Panc1 (cell line): ENCODE measurements at regions not wholly inside any gene's neighbourhood (a gene's known extent, or its start where the extent isn't known, plus 50 kb on each side); places are given as distances from the start of the nearest gene placed in this dataset.

Experiments used
- ATAC-seq: fragments of 200-7000 bp; cut with Tn5 transposase; 2 replicates; pipeline ENCODE4 v1.9.1; 2020; ENCODE audit warnings: mild to moderate bottlenecking, moderate library complexity
- BruUV-seq: library from RNA; stranded (reverse); fragments of 400-500 nt; replicated peaks from 2 replicates; lab custom pipeline; 2021; lab: Mats Ljungman, UMichigan
- CTCF ChIA-PET: fragments of 300-600 bp; sonication (Branson Sonifier 250); formaldehyde crosslinking; loops from one replicate; lab custom pipeline; 2022; ENCODE audit warnings: antibody characterized with exemption; lab: Charles Lee
- POLR2A ChIA-PET: fragments of 300-600 bp; sonication (Branson Sonifier 250); formaldehyde crosslinking; loops from one replicate; lab custom pipeline; 2022; ENCODE audit warnings: antibody characterized with exemption; lab: Charles Lee
- DNase-seq: peaks from one replicate; pipeline ENCODE4 v3.0.0-alpha.2; 2010; ENCODE audit warnings: low read depth, low spot score
- H3K27ac ChIP-seq: 2 replicates; pipeline ENCODE4 v1.5.1; 2011; ENCODE audit warnings: mild to moderate bottlenecking, low read length, inconsistent platforms
- H3K27me3 ChIP-seq: fragments of 200-500 bp; sonication (Bioruptor generic); 2 replicates; pipeline ENCODE4 v1.6.0; 2014; ENCODE audit warnings: low read length, inconsistent platforms; ENCODE audit not compliant: control insufficient read depth, insufficient read depth
- H3K36me3 ChIP-seq: fragments of 200-500 bp; sonication (Bioruptor generic); 2 replicates; pipeline ENCODE4 v1.5.1; 2014; ENCODE audit warnings: inconsistent platforms, mild to moderate bottlenecking, low read length, moderate library complexity; ENCODE audit not compliant: control insufficient read depth, insufficient read depth
- H3K4me1 ChIP-seq: 2 replicates; pipeline ENCODE4 v1.5.1; 2011; ENCODE audit warnings: inconsistent platforms, mild to moderate bottlenecking, low read length, moderate library complexity; ENCODE audit not compliant: control insufficient read depth, insufficient read depth
- H3K4me3 ChIP-seq, 2 experiments: 2 replicates each; pipeline ENCODE4 v1.5.1; 2011 to 2012; ENCODE audit warnings: low read depth in 2 of 2, low read length in 2 of 2, mild to moderate bottlenecking in 2 of 2, inconsistent platforms in 1 of 2, moderate library complexity in 1 of 2
- H3K9me3 ChIP-seq: fragments of 200-500 bp; sonication (Bioruptor generic); 2 replicates; pipeline ENCODE4 v1.5.1; 2014; ENCODE audit warnings: low read depth, mild to moderate bottlenecking, inconsistent platforms, low read length, moderate library complexity; ENCODE audit not compliant: control insufficient read depth, insufficient read depth
- POLR2AphosphoS5 ChIP-seq: IDR thresholded peaks from 2 replicates; pipeline ENCODE4 v1.6.1; 2012; ENCODE audit warnings: mild to moderate bottlenecking, low read depth, low read length, moderate library complexity
- SIN3A ChIP-seq: IDR thresholded peaks from 2 replicates; pipeline ENCODE4 v1.6.1; 2012; ENCODE audit warnings: low read depth, mild to moderate bottlenecking, low read length, moderate library complexity, borderline replicate concordance; ENCODE audit not compliant: insufficient read depth
- TCF7L2 ChIP-seq: IDR thresholded peaks from 2 replicates; pipeline ENCODE4 v1.6.1; 2011; ENCODE audit warnings: mild to moderate bottlenecking, low read depth, low read length, inconsistent platforms
- in situ Hi-C: cut with HindIII; loops from 2 replicates; pipeline ENCODE4 v1.10.0; 2016; ENCODE audit warnings: low sequenced_read_pairs, low pct_unique_long_range_greater_than_20kb
- intact Hi-C: fragments of 100-400 bp; cut with micrococcal nuclease; formaldehyde crosslinking; loops from one replicate; pipeline ENCODE4 v1.10.0; 2022; ENCODE audit not compliant: unreplicated experiment
- TF ChIP-seq, protein P1 (sequence below), 2 experiments: IDR thresholded peaks; 2 replicates each; pipeline ENCODE4 v1.6.1; 2011 to 2012; ENCODE audit warnings: low read depth in 2 of 2, control low read depth in 1 of 2, low read length in 1 of 2, mild to moderate bottlenecking in 1 of 2, moderate library complexity in 1 of 2; ENCODE audit not compliant: insufficient read depth in 1 of 2
- TF ChIP-seq, protein P2 (sequence below): fragments of 450-650 bp; IDR thresholded peaks from 2 replicates; pipeline ENCODE4 v1.5.1; 2017; ENCODE audit warnings: mild to moderate bottlenecking

DNA sequence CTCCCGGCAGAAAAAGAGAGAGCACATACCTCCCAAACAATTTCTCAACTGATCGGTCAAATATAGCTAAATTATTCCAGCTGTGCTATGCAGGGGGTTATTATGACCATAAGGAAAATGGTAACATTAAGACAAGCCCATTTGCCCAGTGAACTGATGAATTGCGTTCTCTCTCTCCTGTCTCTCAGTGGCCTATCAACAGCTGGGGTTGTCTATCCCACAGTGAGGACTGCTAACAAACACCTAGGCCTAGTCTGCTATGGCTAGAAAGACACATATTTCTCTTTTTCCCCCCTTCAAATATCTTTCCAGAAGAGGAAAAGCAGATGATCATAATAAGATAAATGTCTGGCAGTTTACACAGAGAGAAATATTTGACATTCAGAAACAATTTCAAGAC is 263.8 kb upstream of the ELAC2 start:
- no peak overlapping the region for H3K27ac ChIP-seq
- H3K4me3 ChIP-seq = no peak overlapping the region
- no TSS peak for BruUV-seq
- H3K9me3 ChIP-seq = no peaks in the 10 kb centered on the region
- TF ChIP-seq, protein P1, sequence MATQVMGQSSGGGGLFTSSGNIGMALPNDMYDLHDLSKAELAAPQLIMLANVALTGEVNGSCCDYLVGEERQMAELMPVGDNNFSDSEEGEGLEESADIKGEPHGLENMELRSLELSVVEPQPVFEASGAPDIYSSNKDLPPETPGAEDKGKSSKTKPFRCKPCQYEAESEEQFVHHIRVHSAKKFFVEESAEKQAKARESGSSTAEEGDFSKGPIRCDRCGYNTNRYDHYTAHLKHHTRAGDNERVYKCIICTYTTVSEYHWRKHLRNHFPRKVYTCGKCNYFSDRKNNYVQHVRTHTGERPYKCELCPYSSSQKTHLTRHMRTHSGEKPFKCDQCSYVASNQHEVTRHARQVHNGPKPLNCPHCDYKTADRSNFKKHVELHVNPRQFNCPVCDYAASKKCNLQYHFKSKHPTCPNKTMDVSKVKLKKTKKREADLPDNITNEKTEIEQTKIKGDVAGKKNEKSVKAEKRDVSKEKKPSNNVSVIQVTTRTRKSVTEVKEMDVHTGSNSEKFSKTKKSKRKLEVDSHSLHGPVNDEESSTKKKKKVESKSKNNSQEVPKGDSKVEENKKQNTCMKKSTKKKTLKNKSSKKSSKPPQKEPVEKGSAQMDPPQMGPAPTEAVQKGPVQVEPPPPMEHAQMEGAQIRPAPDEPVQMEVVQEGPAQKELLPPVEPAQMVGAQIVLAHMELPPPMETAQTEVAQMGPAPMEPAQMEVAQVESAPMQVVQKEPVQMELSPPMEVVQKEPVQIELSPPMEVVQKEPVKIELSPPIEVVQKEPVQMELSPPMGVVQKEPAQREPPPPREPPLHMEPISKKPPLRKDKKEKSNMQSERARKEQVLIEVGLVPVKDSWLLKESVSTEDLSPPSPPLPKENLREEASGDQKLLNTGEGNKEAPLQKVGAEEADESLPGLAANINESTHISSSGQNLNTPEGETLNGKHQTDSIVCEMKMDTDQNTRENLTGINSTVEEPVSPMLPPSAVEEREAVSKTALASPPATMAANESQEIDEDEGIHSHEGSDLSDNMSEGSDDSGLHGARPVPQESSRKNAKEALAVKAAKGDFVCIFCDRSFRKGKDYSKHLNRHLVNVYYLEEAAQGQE (IDR thresholded peaks at IDR 0.05; ENCODE audit: insufficient read depth in 1 of 2, low read depth in 2 of 2, low read length in 1 of 2) = no peak
- TF ChIP-seq SIN3A (no peak), POLR2AphosphoS5 (no peak), TCF7L2 (no peak)
- TF ChIP-seq, protein P2, sequence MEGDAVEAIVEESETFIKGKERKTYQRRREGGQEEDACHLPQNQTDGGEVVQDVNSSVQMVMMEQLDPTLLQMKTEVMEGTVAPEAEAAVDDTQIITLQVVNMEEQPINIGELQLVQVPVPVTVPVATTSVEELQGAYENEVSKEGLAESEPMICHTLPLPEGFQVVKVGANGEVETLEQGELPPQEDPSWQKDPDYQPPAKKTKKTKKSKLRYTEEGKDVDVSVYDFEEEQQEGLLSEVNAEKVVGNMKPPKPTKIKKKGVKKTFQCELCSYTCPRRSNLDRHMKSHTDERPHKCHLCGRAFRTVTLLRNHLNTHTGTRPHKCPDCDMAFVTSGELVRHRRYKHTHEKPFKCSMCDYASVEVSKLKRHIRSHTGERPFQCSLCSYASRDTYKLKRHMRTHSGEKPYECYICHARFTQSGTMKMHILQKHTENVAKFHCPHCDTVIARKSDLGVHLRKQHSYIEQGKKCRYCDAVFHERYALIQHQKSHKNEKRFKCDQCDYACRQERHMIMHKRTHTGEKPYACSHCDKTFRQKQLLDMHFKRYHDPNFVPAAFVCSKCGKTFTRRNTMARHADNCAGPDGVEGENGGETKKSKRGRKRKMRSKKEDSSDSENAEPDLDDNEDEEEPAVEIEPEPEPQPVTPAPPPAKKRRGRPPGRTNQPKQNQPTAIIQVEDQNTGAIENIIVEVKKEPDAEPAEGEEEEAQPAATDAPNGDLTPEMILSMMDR = no peak
- ChIA-PET CTCF (no interaction called here), POLR2A (no interaction called here)
- intact Hi-C loops = no loop called here
- H3K27me3 ChIP-seq = no peaks in the 10 kb centered on the region
- DNase-seq (no peak), ATAC-seq (no peak)
- in situ Hi-C loops = no loop called here
- no peaks in the 10 kb centered on the region for H3K4me1 ChIP-seq
- H3K36me3 ChIP-seq = no peaks in the 10 kb centered on the region

DNA sequence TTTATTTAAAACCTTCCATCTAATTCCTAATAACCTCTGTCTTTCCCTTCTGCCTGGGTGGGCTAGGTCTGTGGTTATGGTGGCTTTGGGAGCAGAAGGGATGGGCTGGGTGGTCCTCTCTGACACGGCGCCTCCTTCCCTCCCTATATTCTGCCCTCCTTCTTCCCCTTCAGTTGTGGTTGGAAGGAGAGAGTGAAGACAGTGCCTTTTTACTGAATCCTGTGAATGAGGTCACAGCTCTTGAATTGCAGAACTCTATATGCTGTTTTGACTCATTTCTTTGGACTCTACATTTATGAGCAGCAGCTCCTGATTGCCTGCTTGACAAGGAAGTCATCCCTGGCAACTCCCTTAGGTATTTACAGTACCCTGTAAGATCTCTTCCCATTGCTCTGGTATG is 256.0 kb upstream of the ELAC2 start:
- ATAC-seq (no peak), DNase-seq (no peak)
- intact Hi-C loops = no loop called here
- no peaks in the 10 kb centered on the region for H3K9me3 ChIP-seq
- H3K4me1 ChIP-seq = no peaks in the 10 kb centered on the region
- BruUV-seq = no TSS peak
- H3K27ac ChIP-seq = no peak overlapping the region
- ChIA-PET CTCF (no interaction called here), POLR2A (no interaction called here)
- TF ChIP-seq SIN3A (no peak), TCF7L2 (no peak), POLR2AphosphoS5 (no peak)
- TF ChIP-seq, protein P1 (IDR thresholded peaks at IDR 0.05; ENCODE audit: insufficient read depth in 1 of 2, low read depth in 2 of 2, low read length in 1 of 2) = no peak
- TF ChIP-seq, protein P2 = no peak
- H3K27me3 ChIP-seq = no peaks in the 10 kb centered on the region
- no peak overlapping the region for H3K4me3 ChIP-seq
- in situ Hi-C loops = no loop called here
- no peaks in the 10 kb centered on the region for H3K36me3 ChIP-seq
